ENCODE measurements at regions not wholly inside any gene's neighbourhood (a gene's known extent, or its start where the extent isn't known, plus 50 kb on each side); places are given as distances from the start of the nearest gene placed in this dataset.

DNA sequence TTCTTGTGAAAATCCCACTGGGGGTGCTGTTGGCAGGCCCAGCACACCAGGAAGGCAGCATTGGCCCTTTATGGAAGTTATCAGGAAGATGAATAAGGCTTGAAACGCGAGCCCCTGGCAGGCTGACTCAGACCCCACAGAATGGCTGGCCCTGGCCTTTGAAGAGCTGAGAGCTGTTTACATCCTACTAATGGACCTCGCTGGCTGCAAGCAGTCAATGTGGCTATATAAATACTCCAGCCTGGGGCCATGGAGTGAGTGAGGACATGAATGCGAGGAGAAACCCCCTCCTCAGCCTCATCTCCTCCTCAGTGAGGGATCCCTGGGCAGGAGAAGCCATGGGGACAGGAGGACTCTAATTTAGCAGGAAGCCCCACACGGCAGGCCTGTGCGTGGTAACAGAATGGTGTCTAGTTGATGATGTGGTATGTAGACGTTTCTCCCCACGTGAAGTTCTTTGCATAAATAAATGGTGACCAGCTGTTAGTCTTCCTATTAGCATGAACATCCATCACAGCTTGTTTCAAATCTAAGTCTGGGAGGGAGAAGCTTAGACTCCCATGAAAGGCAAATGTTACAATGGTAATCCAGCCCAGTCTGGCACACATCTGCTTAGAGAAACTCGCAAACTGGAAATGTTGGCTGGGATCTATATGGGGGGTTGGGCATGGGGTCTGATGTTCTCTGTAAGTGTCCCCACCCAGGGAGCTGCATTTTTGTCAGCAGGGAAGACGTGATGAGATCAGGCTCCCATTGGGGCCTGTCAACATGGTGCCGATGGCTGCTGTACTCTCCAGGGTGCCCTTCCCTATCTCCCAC lies 175.1 kb upstream of the PITX1 start:
- H3K27me3 ChIP-seq (ENCODE audit: insufficient read depth, low read length, poor library complexity) = no peaks in the 10 kb centered on the region
- no peak overlapping the region for H3K9ac ChIP-seq (ENCODE audit: low read depth, low read length)
- no peaks in the 10 kb centered on the region for H3K36me3 ChIP-seq (ENCODE audit: insufficient read depth, low read length)
- TF ChIP-seq EZH2 (IDR thresholded peaks at IDR 0.05; ENCODE audit: borderline replicate concordance, low read depth, low read length, severe bottlenecking) (no peak), CTCF (IDR thresholded peaks at IDR 0.05; ENCODE audit: borderline replicate concordance, extremely low read depth, low read length, poor library complexity, severe bottlenecking) (no peak)
- no peaks in the 10 kb centered on the region for H4K20me1 ChIP-seq (ENCODE audit: insufficient read depth, low read length)
- no peaks in the 10 kb centered on the region for H3K9me3 ChIP-seq (ENCODE audit: insufficient read depth, low read length, severe bottlenecking)
- DNase-seq = no peak
- H3K4me1 ChIP-seq (ENCODE audit: insufficient read depth, low read length) = no peaks in the 10 kb centered on the region
- H3K4me2 ChIP-seq (ENCODE audit: insufficient read depth, low read length) = no peak overlapping the region
- H3K79me2 ChIP-seq (ENCODE audit: insufficient read depth, low read length) = no peaks in the 10 kb centered on the region
- no peak overlapping the region for H2AFZ ChIP-seq (ENCODE audit: low read depth, low read length)
- no peak overlapping the region for H3K27ac ChIP-seq (ENCODE audit: low read length)
- H3K4me3 ChIP-seq (ENCODE audit: low read depth in 1 of 2, low read length in 2 of 2) = no peak overlapping the region
- ATAC-seq (ENCODE audit: insufficient read depth, low read depth) = no peak

- Histone ChIP-seq H3K27me3 (ENCODE audit: insufficient read depth, low read length, poor library complexity) (no peaks in the 10 kb centered on the region), H3K9me3 (ENCODE audit: insufficient read depth, low read length, severe bottlenecking) (no peaks in the 10 kb centered on the region), H3K4me2 (ENCODE audit: insufficient read depth, low read length) (no peak overlapping the region), H3K4me1 (ENCODE audit: insufficient read depth, low read length) (no peaks in the 10 kb centered on the region), H3K27ac (ENCODE audit: low read length) (no peak overlapping the region), H3K4me3 (ENCODE audit: low read depth in 1 of 2, low read length in 2 of 2) (no peak overlapping the region), H3K79me2 (ENCODE audit: insufficient read depth, low read length) (no peaks in the 10 kb centered on the region), H3K36me3 (ENCODE audit: insufficient read depth, low read length) (no peaks in the 10 kb centered on the region), H2AFZ (ENCODE audit: low read depth, low read length) (no peak overlapping the region), H4K20me1 (ENCODE audit: insufficient read depth, low read length) (no peaks in the 10 kb centered on the region), H3K9ac (ENCODE audit: low read depth, low read length) (no peak overlapping the region)
- no peak for TF ChIP-seq EZH2 (IDR thresholded peaks at IDR 0.05; ENCODE audit: borderline replicate concordance, low read depth, low read length, severe bottlenecking)
- no peak for TF ChIP-seq CTCF (IDR thresholded peaks at IDR 0.05; ENCODE audit: borderline replicate concordance, extremely low read depth, low read length, poor library complexity, severe bottlenecking)
- DNase-seq (no peak), ATAC-seq (ENCODE audit: insufficient read depth, low read depth) (no peak)
Measured at GRCh38 chr5:135208555-135208902, 174.5 kb upstream of the PITX1 start.

DNA sequence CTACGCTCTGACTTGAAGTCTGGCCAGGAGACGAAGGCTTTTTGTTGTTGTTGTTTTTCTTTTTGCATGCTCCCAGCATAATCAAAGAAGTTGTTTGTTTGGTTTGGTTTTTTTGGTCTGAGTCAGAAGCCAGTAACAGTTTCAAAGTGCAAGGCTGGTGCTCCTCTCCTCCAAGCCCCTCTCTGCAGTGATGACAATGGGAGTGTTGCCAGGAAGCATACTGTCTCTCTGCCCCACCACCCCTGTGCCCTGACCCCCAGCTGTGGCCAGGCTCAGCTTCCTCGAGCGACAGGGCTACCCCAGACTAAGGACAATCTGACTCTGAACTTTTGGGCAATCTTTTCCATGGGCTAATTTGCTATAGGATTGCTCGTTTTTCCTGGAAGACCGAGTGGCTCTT lies 173.8 kb upstream of the PITX1 start:
- Histone ChIP-seq H3K79me2 (ENCODE audit: insufficient read depth, low read length) (no peaks in the 10 kb centered on the region), H3K9me3 (ENCODE audit: insufficient read depth, low read length, severe bottlenecking) (no peaks in the 10 kb centered on the region), H3K27ac (ENCODE audit: low read length) (no peak overlapping the region), H3K4me1 (ENCODE audit: insufficient read depth, low read length) (no peaks in the 10 kb centered on the region), H3K9ac (ENCODE audit: low read depth, low read length) (no peak overlapping the region), H3K27me3 (ENCODE audit: insufficient read depth, low read length, poor library complexity) (no peaks in the 10 kb centered on the region), H2AFZ (ENCODE audit: low read depth, low read length) (no peak overlapping the region), H3K36me3 (ENCODE audit: insufficient read depth, low read length) (no peaks in the 10 kb centered on the region), H3K4me2 (ENCODE audit: insufficient read depth, low read length) (no peak overlapping the region), H3K4me3 (ENCODE audit: low read depth in 1 of 2, low read length in 2 of 2) (no peak overlapping the region), H4K20me1 (ENCODE audit: insufficient read depth, low read length) (no peaks in the 10 kb centered on the region)
- TF ChIP-seq EZH2 (IDR thresholded peaks at IDR 0.05; ENCODE audit: borderline replicate concordance, low read depth, low read length, severe bottlenecking) (no peak), CTCF (IDR thresholded peaks at IDR 0.05; ENCODE audit: borderline replicate concordance, extremely low read depth, low read length, poor library complexity, severe bottlenecking) (no peak)
- no peak for ATAC-seq (ENCODE audit: insufficient read depth, low read depth)
- DNase-seq = no peak
